HG02943 (cell line): ENCODE measurements at regions not wholly inside any gene's neighbourhood (a gene's known extent, or its start where the extent isn't known, plus 50 kb on each side); places are given as distances from the start of the nearest gene placed in this dataset.

Source experiments
- ATAC-seq: cut with Tn5 transposase; IDR thresholded peaks from one replicate; pipeline ENCODE4 v1.9.1; 2021; ENCODE audit warnings: mild to moderate bottlenecking, low read depth, moderate library complexity; ENCODE audit not compliant: unreplicated experiment

DNA sequence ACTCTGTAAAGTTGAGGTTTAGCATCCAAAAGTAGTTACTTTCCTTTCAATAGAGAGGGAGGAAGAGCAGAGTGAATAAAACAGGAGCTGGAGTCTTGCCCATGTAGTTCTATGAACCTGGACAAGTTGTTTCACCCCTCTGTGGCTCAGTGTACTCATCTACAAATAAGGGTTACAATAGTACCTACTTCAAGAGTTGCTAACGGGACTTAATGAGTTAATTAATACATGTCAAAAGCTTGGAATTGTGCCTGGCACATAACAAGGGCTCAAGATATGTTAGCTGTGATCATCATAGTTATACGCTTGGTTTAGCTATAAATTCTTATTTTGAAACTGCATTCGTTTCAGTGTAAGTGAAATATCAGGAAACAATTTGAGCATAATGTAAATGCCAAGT is 388.5 kb upstream of the THBS1 start:
- no peak for ATAC-seq

GRCh38 chr15:39192979-39193560 is 387.8 kb upstream of the THBS1 start:
- no peak for ATAC-seq

DNA sequence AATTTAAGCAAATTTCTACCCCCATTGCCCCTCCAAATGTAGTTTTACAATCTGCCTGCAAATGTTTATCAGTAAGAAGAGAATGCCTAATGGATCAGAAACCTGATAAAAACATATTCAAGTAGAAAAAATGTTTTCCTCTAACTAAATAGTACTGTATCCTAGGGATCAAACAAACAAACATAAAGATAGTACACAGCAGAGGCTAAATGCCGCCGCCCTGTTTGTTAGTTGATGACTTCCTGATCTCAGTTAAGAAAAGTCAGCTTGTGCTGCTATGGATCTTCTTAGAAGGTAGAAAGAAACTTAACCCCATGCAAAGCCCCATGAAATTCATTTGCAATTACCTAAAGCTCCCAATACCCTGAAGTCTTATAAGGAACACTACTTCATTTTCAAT is 387.3 kb upstream of the THBS1 start:
- ATAC-seq = no peak

DNA sequence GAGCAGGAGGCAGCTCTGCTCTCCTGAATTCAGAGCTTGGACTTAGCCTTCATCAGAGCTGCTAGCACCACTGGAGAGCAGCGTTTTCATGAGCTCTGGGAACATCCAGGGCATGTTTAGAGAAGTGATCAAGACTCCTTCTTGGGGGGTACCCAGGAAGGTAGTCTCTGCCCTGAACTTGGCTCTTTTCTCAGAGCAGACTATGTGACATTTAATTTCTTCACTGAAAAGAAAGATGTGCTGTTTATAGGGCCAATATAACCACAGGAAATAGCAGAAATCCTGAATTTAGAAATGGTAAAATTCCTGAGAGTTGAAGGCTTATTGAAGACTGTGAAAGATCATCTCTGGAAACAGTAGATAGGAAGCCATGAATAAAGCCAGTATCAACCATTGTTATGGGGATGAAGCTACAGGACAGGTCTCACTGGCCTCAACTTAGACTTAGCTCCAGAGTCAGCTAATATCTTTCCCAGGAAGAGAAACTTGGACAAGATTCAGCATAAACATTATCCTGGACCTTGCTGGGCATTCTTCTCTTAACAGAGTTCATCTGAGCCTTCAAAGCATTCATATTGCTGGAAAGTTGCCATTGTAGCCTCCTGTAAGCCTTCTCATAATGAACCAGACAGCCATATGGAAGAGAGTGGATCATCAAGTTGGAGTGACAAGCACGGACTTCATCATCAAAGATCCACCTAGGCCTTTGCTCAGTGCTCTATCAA is 386.6 kb upstream of the THBS1 start:
- ATAC-seq = no peak

DNA sequence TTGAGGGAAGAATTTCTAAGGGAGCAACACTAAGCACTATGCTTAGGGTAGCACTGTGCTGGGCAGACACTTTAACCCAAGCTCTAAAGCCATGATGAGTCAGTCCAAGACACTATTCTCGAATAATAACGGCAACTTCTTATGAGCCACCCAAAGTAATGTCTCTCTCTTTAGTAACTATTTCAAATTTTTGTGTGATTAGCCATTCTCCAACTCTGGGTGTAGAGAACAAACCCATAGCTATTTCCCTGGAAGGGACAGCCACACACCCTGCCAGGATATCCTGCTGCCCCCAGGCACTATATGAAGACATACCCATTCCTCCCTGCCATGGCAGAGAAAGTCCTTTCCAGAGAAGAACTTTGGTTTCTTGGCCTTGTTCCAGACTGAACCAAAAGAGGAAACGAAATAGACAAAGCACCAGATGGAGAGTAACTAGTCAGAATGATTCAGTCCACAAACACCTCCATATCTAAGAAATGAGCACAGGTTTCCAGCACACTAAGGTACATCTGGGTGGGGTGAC is 384.9 kb upstream of the THBS1 start:
- no peak for ATAC-seq

GRCh38 chr15:39198044-39199000 is 382.6 kb upstream of the THBS1 start:
- ATAC-seq = no peak

GRCh38 chr15:39199076-39199475 is 381.8 kb upstream of the THBS1 start:
- ATAC-seq = no peak

- no peak for ATAC-seq
These were observed 380.3 kb upstream of the THBS1 start for GRCh38 chr15:39200586-39200985.

DNA sequence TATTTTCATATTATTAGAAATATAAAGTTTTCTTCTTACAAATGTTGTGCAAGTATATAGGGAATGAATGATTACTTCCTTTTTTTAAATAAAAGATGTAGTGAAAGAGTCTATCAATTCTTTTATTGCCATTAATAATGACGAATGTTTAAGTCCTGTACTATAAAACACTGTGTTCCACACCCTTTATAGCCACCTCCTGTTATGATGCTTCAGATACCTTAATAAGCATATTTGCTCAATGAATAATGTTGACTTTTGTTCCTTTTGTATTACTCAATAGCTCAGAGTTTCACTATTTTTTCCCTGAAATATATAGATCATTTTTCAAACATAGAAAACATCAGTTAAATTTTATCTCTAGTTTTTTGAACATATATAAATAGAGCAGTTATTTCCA is 378.2 kb upstream of the THBS1 start:
- ATAC-seq = no peak

DNA sequence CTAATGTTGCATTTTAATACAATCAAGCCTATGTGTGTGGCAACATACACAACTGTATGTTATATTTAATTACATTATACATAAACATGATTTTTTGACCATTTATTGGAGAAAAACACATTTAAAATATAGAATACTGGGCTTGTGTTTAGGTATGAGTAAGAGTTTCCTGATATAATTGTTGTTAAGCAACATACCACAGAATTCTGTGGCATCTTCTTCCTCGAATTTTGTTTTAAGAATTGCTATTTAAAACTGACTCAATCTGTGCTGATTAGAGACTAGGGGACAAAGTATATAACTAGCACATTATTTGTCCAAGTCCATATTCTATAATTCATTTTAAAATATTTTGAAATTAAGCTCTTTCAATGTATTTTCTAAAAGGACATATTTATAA is 376.8 kb upstream of the THBS1 start:
- ATAC-seq = no peak

GRCh38 chr15:39205081-39205480 is 375.8 kb upstream of the THBS1 start:
- no peak for ATAC-seq

- no peak for ATAC-seq
These were observed 375.1 kb upstream of the THBS1 start for GRCh38 chr15:39205506-39206371.

DNA sequence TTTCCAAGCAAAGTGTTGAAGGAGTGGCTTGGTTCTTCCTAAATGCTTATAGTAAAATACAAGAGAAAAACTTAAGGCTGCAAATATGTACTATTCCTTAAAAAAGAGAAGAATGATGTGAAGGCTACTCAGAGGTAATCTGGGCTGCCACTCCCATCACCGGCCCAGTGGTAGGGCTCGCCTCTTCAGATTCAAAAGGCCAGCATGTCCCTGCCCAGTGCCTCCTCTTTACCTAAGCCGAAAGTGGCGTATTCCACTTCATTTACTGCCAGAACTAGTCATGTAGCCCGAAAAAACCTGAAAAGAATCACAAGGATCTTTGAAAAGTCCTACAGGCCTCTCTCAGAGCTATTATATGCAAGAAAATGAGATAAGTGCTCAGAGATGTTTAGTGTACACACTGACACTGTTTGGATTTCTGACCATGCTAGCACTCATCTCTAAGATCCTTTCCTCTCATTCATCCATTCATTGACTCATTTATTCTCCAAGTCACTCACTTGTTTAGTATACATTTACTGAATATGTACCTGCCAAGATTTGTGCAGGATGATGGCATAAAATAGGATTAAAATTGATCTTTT is 373.3 kb upstream of the THBS1 start:
- no peak for ATAC-seq

GRCh38 chr15:39208187-39208586 is 372.7 kb upstream of the THBS1 start:
- ATAC-seq = no peak

DNA sequence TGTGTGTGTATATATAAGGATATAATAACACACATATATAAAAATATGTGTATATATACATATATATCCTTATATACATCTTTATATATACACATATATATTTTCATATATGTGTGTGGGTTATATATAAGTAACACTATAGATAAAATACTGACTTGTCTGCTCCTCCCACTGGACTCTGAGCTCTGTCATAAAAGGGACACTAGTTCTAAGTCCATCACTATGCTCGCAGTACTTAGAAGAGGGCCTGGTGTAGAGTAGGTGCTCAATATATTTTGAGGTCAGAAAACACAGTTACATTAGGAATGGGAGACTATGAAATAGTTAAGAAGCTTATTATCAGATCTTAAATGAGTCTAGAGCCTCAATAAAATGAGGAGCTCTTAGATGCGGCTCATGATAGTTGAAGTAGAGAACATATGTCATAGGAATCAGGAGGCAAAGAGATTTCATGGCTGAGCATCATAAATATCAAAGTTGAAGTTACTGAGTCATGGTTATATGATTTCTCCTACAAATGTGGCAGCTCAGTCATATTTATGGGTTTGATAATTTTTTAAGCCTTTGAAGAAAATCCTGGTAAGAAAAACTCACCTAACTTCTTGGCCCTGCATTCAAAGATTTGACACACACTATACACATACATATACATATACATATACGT is 371.2 kb upstream of the THBS1 start:
- no peak for ATAC-seq

- ATAC-seq = no peak
These were observed 369.5 kb upstream of the THBS1 start for GRCh38 chr15:39211108-39211979.

DNA sequence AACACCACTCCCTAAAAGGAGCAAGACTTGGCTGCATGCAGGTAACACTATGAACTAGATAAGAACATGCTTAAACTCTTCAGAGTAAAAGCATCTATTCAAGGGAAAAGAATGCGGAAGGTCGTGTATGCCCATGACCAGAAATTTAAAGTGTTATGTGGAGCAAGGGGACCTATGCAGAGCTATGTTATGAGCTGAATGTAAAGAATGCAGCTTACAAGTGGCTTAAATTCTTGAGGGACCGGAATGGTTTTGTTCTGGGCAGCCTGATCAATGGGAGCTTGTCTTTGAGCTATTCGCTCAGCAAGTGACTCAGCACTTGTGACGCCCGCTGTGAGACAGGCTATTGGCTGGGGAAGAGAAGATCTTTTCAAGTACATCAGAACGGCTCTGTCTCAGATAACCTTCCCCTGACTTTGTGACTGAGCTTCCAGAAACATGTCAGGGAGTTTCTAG is 367.5 kb upstream of the THBS1 start:
- no peak for ATAC-seq

GRCh38 chr15:39215015-39215414 is 365.9 kb upstream of the THBS1 start:
- no peak for ATAC-seq
